ENCODE measurements at regions not wholly inside any gene's neighbourhood (a gene's known extent, or its start where the extent isn't known, plus 50 kb on each side); places are given as distances from the start of the nearest gene placed in this dataset.
A peak's percentile ranks its signal among the peaks of the same experiment; 100 is the strongest.

DNA sequence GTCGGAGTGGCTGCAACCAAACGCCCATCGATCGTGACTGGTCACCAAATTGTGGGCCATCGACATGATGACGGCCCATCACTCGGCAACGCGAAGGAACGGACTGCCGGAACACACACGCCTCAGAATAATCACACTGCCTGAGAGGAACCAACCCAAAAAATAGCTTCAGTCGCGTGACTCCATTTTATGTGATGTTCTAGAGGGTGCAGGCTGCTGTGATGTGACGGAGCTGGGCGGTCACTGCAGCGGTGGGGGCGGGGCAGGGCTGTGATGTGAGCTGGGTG, 174.6 kb downstream of the CTTN start:
- Mint-ChIP-seq H3K27ac (ENCODE audit: unreplicated experiment) (no peak overlapping the region), H3K36me3 (ENCODE audit: low read depth) (no peaks in the 10 kb centered on the region), H3K9me3 (ENCODE audit: low read depth) (no peaks in the 10 kb centered on the region), H3K27me3 (ENCODE audit: low read depth) (peaks cover 4% of the 10 kb centered on the region), H3K4me1 (ENCODE audit: low read depth) (peaks cover 8% of the 10 kb centered on the region), H3K4me3 (ENCODE audit: unreplicated experiment) (no peak overlapping the region)
- no peak for TF ChIP-seq CTCF (IDR thresholded peaks at IDR 0.05)
- DNase-seq (ENCODE audit: low spot score) = peak; percentile 53

- Mint-ChIP-seq H3K9me3 (ENCODE audit: low read depth) (no peaks in the 10 kb centered on the region), H3K27me3 (ENCODE audit: low read depth) (peaks cover 4% of the 10 kb centered on the region), H3K4me1 (ENCODE audit: low read depth) (peaks cover under 1% of the 10 kb centered on the region), H3K4me3 (ENCODE audit: unreplicated experiment) (no peak overlapping the region), H3K36me3 (ENCODE audit: low read depth) (no peaks in the 10 kb centered on the region), H3K27ac (ENCODE audit: unreplicated experiment) (no peak overlapping the region)
- TF ChIP-seq CTCF (IDR thresholded peaks at IDR 0.05) = no peak
- peak; percentile 84 for DNase-seq (ENCODE audit: low spot score)
Measured at GRCh38 chr11:70573701-70574151, 175.4 kb downstream of the CTTN start.

DNA sequence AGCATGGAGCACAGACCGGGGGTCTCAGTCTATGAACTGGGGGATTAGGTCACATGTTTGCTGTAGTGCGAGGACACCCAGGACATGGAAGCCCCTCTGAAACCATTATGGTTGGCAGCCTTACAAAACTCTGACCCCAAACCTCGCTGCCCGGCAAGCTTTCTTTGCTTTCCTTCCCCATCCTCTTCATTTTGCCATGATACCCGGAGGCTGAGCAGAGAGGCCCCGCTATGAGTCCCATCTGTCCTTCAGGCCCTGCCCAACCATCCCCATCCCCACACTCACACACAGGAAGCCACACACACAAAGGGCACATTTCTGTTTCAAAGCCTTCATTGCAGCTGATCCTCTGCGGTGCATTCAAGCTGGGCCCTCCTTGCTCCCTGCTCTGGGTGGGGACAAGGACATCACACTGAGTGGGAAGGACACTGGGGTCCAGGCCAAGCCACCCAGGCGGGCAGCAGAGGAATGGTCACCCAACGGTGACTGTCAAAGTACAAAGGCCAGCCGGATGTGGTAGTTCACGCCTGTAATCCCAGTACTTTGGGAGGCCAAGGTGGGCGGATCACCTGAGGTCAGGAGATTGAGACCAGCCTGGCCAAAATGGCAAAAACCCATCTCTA, 176.5 kb downstream of the CTTN start:
- Mint-ChIP-seq H3K36me3 (ENCODE audit: low read depth) (no peaks in the 10 kb centered on the region), H3K4me3 (ENCODE audit: unreplicated experiment) (no peak overlapping the region), H3K27ac (ENCODE audit: unreplicated experiment) (no peak overlapping the region), H3K4me1 (ENCODE audit: low read depth) (no peaks in the 10 kb centered on the region), H3K27me3 (ENCODE audit: low read depth) (peaks cover 4% of the 10 kb centered on the region), H3K9me3 (ENCODE audit: low read depth) (no peaks in the 10 kb centered on the region)
- DNase-seq (ENCODE audit: low spot score) = peak; percentile 49
- no peak for TF ChIP-seq CTCF (IDR thresholded peaks at IDR 0.05)

DNA sequence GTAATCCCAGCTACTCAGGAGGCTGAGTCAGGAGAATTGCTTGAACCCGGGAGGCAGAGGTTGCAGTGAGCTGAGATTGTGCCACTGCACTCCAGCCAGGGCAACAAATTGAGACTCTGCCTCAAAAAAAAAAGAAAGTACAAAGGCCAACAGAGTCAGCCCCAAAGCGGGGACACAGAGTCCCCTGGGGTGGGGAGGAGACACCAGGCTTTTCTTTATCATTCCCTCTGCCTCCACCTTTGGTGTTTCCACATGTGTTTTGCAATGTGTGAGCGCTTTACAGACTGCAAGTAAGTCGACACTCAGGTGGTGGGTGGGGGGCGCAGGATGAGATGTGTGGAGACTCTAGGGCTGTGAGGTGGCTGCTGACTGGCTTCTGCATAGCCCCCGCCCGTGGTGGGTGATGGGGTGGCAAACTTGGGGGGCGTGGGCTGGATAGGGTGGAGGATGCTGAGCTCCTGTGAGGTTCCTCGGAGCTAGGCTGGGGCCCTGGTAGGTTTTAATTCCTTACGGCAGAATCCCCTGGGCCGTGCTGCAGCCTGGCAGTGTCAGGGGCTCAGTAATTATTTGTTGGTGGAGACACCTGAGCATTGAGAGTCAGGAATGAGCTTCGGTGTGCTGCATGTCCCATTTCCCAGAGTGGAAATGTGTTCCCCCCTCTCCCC, 177.2 kb downstream of the CTTN start:
- Mint-ChIP-seq H3K4me3 (ENCODE audit: unreplicated experiment) (no peak overlapping the region), H3K27ac (ENCODE audit: unreplicated experiment) (no peak overlapping the region)
- no peak for TF ChIP-seq CTCF (IDR thresholded peaks at IDR 0.05)

GRCh38 chr11:70577258-70577603, 178.9 kb downstream of the CTTN start:
- H3K9me3 Mint-ChIP-seq (ENCODE audit: low read depth) = no peaks in the 10 kb centered on the region
- no peaks in the 10 kb centered on the region for H3K4me1 Mint-ChIP-seq (ENCODE audit: low read depth)
- no peak overlapping the region for H3K27ac Mint-ChIP-seq (ENCODE audit: unreplicated experiment)
- DNase-seq (ENCODE audit: low spot score) = peak; percentile 66
- H3K36me3 Mint-ChIP-seq (ENCODE audit: low read depth) = no peaks in the 10 kb centered on the region
- peaks cover 5% of the 10 kb centered on the region for H3K27me3 Mint-ChIP-seq (ENCODE audit: low read depth)
- H3K4me3 Mint-ChIP-seq (ENCODE audit: unreplicated experiment) = no peak overlapping the region
- TF ChIP-seq CTCF (IDR thresholded peaks at IDR 0.05) = no peak

More for the DNA sequence above, 177.2 kb downstream of the CTTN start:
- DNase-seq (ENCODE audit: low spot score) = peak; percentile 90
- Mint-ChIP-seq H3K27me3 (ENCODE audit: low read depth) (peaks cover 4% of the 10 kb centered on the region), H3K36me3 (ENCODE audit: low read depth) (no peaks in the 10 kb centered on the region), H3K4me1 (ENCODE audit: low read depth) (no peaks in the 10 kb centered on the region), H3K9me3 (ENCODE audit: low read depth) (no peaks in the 10 kb centered on the region)

All from chondrocyte (in vitro differentiated cells).